Fibroblast of villous mesenchyme (primary cell): ENCODE measurements at regions not wholly inside any gene's neighbourhood (a gene's known extent, or its start where the extent isn't known, plus 50 kb on each side); places are given as distances from the start of the nearest gene placed in this dataset.

Experiments
- DNase-seq: peaks from one replicate; pipeline ENCODE4 v3.0.0-alpha.2; 2010; ENCODE audit warnings: low read depth
- H3K4me3 ChIP-seq: 2 replicates; pipeline ENCODE4 v1.5.1; 2011; ENCODE audit warnings: low read depth, mild to moderate bottlenecking, low read length
- TF ChIP-seq, protein P1 (sequence below): IDR thresholded peaks from 2 replicates; pipeline ENCODE4 v1.5.1; 2012; ENCODE audit warnings: low read depth, mild to moderate bottlenecking, low read length; ENCODE audit not compliant: insufficient read depth

- no peak overlapping the region for H3K4me3 ChIP-seq
- DNase-seq = no peak
- TF ChIP-seq, protein P1, sequence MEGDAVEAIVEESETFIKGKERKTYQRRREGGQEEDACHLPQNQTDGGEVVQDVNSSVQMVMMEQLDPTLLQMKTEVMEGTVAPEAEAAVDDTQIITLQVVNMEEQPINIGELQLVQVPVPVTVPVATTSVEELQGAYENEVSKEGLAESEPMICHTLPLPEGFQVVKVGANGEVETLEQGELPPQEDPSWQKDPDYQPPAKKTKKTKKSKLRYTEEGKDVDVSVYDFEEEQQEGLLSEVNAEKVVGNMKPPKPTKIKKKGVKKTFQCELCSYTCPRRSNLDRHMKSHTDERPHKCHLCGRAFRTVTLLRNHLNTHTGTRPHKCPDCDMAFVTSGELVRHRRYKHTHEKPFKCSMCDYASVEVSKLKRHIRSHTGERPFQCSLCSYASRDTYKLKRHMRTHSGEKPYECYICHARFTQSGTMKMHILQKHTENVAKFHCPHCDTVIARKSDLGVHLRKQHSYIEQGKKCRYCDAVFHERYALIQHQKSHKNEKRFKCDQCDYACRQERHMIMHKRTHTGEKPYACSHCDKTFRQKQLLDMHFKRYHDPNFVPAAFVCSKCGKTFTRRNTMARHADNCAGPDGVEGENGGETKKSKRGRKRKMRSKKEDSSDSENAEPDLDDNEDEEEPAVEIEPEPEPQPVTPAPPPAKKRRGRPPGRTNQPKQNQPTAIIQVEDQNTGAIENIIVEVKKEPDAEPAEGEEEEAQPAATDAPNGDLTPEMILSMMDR = no peak
Measured at GRCh38 chr11:39149214-39149613, 2310.2 kb downstream of the LRRC4C start.

DNA sequence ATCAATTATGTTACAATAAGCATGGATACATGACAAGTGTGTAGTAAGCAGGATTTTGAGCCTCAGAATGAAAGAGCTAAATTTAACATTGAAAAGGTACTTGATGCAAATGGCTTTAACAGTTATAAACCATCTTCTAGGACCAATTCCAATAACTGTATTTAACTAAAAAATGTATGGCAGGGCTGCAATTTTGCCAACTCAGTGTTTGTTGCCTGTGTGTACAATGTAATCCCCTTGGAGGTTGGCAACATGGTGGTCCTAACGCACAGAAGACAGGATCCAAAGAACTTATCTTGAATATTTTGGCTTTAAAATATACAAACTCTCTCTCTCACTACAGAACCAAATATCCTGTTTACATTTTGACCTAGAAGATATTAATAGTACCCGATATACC lies 2314.1 kb downstream of the LRRC4C start:
- TF ChIP-seq, protein P1 = no peak
- DNase-seq = no peak
- no peak overlapping the region for H3K4me3 ChIP-seq

- no peak for DNase-seq
- H3K4me3 ChIP-seq = no peak overlapping the region
- TF ChIP-seq, protein P1 = no peak
Measured at GRCh38 chr11:39144351-39145130, 2314.9 kb downstream of the LRRC4C start.

GRCh38 chr11:39139581-39139980 lies 2319.9 kb downstream of the LRRC4C start:
- TF ChIP-seq, protein P1 = no peak

DNA sequence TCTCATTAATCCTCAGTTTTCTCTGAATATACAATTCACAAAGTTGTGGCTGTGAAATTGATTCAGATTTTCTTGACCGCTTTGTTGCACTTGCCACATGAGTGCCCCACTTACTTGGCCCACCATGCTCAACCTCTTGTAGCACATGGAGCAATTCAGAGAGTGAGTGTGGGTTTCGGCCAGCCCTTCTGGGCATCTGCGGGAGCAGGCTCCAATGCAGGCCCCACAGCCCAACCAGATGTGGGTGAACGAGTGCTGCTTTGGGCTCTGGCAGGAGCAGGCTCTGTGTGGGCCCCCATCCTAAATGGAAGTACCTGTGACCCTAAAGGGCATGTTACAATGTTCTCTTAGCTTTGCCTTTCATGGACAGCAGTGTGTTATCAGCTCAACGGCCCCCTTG lies 2338.6 kb downstream of the LRRC4C start:
- H3K4me3 ChIP-seq = no peak overlapping the region
- DNase-seq = no peak
- TF ChIP-seq, protein P1 = no peak

More at GRCh38 chr11:39139581-39139980, 2319.9 kb downstream of the LRRC4C start:
- no peak for DNase-seq
- H3K4me3 ChIP-seq = no peak overlapping the region

DNA sequence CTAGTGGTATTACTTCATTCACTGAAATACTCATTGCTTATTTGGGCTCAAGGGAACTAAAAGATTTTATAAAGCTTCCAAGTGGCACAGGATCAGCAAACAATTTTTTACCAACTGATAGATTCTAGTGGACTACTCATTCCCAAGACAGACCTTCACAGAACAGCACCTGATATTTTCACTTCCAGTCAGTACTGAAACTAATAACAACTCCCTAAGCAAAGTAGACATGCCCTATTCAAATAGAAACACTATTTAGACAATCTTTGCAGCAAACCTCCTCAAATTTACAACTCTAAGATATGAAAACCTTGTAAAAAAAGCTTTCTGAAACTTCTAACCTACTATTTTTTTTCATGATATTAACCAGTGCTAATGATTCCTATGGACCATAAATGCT lies 2345.8 kb downstream of the LRRC4C start:
- H3K4me3 ChIP-seq = no peak overlapping the region
- TF ChIP-seq, protein P1 = no peak
- no peak for DNase-seq

DNA sequence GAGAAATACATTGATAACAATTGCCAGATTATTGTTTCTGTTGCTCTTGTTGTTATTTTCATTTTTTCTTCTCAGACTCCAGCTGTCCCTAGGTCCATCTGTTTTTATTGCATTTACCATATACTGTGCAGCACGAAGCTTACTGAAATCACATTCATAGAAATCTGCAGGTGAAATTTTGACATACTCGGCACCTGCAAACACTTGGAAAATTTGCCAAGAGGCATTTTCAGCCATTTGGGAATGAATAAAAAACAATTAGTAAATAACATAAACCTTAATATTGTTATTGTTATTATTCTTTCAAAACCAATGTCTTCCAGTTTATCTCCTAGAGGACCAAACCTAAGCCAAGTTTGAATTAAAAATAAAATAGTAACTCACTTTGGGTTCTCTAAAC lies 2357.2 kb downstream of the LRRC4C start:
- DNase-seq = no peak
- H3K4me3 ChIP-seq = no peak overlapping the region
- TF ChIP-seq, protein P1 = no peak
